GM18508 (cell line): ENCODE measurements at regions not wholly inside any gene's neighbourhood (a gene's known extent, or its start where the extent isn't known, plus 50 kb on each side); places are given as distances from the start of the nearest gene placed in this dataset.

Experiments used
- ATAC-seq: cut with Tn5 transposase; IDR thresholded peaks from one replicate; pipeline ENCODE4 v1.9.1; 2021; ENCODE audit warnings: moderate number of reproducible peaks; ENCODE audit not compliant: insufficient read depth, unreplicated experiment

DNA sequence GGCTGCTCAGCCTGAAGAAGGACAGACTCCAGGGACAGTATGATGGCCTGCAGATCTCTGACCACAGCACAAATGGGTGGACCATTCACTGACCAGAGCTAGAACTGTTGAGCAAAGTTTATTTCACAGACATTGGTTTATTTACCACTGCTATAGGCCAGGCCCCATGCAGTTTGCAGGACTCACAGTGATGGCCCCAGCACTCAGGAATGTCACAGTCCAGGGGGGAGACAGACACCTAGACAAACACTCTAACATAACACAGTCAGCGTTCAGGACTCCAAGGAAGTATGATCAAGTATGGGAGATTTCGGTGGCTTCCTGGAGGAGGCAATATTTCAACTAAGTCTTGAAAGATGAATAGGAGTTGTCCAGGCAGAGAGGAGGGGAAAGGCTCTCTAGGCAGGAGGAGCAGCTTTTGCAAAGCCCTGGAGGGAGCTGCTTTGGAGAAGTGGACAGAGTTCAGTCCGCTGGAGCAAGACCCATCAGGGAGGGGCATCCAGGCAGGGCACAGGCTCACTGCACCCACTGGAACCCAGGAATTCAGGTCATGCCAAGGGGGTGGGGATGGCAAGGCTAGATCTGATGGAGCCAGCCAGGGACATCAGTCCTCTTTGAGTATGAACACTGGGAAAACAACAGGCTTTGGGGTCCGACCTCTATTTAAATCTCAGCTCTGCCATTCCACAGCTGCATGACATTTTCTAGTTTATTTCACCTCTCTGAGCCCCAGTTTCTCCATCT, 454.3 kb downstream of the MATN1 start:
- ATAC-seq: no peak

DNA sequence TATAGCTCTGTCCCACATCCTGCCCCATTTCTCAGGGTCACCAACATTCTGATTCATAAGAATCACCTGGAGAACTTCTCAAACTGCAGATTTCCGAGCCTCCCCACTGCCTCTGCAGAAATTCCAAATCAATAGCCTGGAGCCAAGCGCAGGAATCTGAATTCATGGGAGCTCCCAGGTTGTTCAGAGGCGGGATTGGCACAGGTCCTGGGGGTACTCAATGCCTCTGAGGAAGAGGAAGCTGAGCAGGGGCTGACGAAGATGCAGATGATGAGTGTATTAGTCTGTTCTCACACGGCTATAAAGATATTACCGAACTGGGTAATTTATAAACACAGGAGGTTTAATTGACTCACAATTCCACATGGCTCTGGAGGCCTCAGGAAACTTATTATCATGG, 455.5 kb downstream of the MATN1 start:
- ATAC-seq: no peak

DNA sequence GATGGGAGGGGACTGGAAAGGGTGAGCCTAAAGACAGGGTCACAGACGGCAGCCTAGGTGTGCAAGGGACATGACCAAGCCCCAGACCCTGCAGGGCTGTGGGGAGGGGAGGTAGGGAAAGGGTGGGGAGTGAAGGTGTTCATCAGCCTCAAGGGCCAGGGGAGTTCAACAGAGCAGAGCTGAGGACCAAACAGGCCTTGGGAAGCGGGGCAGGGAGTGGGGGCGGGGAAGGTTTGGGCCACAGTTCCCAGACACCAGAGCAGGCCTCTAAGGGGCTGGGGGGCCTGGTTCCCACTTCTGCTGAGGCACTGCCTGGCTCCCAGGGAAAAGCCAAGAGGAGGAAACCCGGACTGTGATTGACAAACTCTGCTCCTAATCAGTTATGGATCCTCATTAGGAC, 456.3 kb downstream of the MATN1 start:
- no peak for ATAC-seq

DNA sequence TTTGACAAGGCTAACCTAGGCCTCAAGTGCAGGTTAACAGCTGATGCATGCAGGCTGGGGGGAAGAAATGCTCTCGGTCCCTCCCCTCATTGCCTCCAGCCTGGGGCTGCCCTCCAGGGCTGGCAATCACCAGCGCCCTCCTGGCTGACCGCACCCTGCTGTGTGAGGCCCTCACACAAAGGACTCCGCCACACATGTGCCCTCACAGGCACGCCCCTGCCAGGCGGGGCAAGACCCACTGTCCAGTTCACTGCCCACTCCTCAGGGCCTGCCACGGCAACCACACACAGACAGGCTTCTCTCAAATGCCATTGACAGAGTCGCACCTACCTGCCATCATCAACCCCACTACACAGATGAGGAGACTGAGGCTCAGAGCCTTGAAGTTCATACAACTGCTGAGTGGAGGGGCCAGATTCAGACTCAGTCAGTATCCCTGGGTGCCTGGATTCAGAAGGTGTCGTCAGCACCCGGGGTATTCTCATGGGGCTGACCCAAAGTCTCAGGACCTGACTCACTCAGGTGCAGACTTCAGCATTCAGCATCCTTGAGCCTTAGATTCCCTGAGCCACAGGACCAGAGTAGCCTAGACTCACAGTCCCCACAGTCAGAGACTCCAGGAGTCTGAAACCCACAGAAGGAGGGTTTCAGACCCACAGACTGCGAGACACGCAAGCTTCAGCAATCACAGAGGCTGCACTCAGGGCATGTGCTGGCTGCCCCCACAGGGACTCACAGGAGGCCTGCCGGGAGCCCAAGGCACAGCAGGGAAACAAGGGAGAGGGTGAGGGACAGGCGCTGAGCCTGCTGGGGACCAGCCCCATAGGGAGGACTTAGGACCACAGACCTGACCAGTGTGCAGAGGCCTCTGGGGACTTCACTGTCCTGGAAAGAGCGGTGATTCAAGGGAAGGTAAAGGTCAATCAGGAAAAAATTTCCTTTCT, 458.0 kb downstream of the MATN1 start:
- no peak for ATAC-seq

DNA sequence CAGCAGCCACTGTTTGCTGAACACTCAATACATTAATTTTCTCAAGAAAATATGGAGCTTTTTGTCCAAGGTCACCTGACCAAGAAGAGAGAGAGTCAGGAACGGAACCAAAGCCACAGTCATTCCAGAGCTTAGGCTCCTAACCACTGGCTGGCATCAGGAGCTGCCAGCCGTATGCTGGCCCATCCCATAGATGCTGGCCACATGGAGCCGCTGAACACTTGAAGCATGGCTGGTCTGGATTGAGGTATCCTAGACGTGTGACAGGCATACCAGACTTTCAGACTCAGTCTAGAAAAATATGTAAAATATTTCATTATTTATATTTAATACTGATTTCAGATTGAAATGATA, 458.7 kb downstream of the MATN1 start:
- ATAC-seq: no peak

DNA sequence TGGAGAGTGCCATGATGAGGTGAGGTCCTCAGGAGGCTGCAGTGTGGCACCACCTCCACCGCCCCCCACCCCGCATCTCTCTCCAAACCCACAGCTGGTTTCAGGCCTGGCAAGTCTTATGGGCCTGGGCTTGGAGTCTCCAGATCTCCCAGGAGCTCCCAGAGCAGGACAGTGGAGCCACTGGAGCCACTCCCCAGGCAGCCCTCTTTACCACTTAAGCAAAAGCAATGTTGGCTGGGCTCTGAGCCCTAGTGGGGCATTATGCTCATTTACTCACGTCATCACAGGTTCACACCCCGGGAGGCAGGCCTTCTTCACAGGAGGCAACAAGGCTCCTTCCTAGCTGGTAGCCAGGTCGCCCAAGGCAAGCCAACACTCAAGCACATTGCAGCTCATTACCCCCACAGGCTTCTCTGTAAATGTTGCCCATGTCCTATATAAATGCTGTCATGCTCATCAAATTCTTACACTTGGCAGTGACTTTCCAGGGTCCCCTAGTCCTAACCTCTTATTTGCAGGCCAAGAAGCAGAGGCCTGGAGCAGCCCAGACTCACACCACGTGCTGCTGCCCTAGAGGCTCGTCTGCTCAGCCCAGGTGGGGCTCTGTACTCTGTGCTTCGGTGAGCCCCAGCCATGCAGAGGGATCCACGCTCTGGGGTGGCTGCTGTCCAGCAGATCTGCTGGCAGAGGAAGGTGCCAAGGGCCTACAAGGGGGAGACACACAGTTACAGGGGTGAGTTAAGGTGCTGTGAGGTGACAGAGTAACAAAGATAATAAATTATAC, 459.3 kb downstream of the MATN1 start:
- no peak for ATAC-seq

DNA sequence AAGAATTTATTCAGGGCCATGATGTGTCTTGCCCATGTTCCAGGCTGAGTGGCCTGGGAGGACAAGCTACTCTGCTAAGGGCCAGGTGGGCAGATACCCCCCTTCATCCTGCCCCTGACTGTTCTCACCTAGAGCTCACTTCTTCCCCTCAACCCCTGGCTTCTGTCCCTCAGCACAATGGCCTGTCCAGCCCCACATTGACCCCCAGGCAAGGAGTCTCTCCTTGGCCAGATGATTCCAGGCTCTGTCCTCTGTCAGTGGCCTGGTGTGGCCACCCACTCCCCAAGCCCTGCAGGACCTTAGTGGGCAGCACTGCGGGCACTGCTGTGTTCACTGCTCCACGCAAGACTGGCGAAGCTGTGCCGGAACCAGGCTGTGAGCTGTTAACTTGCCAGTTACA, 460.0 kb downstream of the MATN1 start:
- no peak for ATAC-seq

DNA sequence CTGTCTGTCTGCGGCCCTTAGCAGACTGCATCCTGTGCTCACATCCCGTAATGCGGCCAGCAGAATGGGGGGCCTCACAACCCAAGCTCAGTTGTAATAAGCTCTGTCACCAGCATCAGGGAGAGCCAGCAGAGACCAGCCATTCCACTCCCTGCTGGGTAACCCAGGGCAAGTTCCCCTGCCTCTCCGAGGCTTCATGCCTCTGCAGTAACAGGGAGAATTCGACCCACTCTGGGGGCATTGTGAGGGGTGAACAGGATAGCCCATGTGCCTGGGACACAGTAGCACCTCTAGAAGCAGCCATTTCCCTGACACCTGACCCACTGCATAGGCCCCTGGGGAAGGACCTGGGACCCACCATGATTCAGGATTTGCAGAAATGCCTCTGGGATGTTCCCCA, 461.2 kb downstream of the MATN1 start:
- ATAC-seq: no peak

DNA sequence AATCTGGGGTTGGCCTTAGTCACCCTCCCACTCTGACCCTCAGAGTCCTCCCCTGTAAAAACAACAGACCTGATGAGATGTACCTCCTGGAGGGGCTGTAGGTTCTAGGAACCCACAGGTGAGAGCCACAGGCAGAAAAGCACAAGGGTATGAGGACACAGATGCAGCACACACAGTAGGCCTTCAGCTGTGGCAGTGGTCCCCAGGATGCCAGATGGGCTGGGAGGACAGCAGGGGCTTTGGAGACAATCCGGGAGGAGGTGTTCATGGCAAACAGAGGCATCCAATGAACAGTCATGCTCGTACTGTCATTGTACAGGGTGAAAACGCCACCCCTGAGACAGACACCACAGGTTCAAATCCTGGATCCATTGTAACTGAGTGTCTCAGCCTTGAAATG, 463.1 kb downstream of the MATN1 start:
- ATAC-seq: no peak

DNA sequence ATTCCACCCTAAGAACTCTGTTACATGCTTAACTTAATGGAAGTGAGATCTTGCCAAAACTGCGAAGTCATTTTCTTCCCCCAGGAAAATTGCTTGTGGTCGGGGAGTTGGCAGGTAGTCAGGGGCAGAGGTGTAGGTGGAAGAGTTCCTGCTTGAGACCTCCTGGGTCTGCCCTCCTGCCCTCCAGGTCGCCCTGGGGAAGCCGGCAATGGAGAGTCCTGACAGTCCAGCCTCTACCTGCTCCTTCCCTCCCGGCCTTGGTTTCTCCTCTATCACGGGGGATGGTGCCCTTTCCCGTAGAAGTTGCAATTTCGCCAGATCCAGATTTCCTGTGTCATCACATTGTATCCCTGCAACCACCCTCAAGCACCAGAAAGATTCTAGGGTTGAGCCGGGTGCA, 463.8 kb downstream of the MATN1 start:
- no peak for ATAC-seq

DNA sequence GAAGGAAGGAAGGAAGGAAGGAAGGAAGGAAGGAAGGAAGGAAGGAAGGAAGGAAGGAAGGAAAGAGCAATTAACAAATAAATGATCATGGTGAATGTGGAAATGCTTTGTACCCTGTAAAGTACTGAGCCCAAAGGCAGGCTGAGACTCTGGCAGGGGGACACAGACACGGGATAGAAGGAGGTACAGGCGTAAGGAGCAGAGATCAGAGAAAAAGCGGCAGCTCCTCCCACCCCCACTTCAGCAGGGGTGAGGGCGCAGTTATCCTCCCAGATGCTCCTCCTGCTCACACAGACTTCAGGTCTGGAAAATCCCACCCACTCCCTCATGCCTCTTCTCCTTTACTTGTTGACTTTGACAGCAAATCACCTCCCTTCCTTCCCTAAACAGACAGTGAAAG, 464.5 kb downstream of the MATN1 start:
- ATAC-seq: no peak

DNA sequence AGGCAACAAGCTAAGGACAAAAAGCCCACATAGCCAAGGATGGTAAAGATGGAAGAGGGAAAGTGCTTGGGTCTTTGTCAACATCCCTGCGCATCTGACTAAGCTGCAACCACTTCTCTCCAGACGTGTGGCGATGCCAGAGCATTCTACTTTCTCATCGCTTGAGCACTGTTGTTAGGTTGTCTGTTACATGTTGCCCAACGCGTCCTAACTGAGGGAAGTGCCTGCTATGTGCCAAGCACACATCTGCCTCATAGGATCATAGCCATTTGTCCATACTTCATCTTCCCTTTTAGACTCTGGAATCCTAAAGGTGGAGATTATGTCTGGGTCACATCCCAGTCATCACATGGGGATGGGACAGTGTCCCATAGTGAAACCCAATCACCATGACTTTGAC, 464.9 kb downstream of the MATN1 start:
- no peak for ATAC-seq

DNA sequence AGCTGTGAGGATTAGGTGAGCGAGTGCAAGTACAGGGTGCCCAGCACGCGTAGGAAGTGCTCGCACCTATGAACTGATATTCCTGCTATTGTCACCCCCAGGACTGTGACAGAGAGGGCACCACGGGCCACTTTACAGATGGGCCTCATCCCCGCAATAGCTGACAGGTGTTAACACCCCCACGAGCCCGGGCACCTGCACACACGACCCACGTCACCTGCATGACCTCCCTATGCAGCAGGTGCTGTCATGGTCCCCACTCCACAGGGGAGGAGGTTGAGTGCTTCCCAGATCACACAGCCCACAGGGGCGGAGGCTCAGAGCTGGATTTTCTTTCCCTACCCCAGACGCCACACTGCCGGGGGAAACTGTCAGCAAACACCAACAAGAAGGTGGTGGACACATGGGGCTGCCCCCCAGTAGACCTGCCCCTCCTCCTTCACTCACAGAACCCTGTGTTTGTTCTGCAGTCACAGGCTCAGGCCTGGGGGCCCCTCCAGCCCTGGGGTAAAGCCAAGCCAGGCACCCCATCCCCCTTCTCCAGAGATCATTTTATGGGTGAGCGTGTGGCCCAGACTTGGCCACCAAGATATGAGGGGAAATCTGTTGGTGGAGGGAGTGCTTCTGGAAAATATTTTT, 465.5 kb downstream of the MATN1 start:
- ATAC-seq: no peak

DNA sequence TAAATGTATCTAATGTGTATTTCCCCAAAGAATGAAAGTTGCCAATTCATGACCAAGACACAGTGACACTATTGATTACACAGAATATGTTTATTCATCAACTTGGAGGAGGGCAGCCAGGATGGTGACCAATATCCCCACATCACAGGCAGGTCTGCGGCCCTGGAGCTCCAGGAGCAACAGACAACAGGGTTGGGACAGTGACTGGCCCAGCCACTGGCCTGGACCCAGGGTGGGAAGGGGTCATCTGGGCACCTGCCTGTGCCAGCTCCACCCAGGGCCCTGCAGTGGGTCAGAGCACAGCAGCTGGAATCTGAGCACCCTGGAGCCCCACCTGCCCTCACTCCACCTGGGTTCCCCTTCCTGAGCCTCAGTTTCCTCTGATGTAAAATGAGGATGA, 466.1 kb downstream of the MATN1 start:
- no peak for ATAC-seq

DNA sequence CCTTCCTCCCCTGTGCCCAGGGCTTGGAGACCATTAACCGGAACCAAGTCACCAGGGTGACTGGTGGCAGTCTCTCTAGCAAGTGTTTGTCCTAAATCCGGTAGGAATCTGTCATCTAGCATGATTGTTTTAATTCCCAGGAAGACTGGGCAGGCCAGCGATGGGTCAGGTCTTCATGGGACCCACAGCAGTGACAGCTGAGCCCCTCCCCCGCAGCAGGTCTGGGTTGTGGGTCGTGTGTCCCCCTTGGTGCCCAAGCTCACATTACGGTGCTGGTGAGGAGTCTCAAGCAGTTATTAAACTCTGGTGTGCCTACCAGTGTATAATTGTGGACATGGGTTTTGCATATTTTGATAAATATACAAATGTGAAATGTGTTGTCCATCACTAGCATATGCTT, 466.5 kb downstream of the MATN1 start:
- no peak for ATAC-seq

DNA sequence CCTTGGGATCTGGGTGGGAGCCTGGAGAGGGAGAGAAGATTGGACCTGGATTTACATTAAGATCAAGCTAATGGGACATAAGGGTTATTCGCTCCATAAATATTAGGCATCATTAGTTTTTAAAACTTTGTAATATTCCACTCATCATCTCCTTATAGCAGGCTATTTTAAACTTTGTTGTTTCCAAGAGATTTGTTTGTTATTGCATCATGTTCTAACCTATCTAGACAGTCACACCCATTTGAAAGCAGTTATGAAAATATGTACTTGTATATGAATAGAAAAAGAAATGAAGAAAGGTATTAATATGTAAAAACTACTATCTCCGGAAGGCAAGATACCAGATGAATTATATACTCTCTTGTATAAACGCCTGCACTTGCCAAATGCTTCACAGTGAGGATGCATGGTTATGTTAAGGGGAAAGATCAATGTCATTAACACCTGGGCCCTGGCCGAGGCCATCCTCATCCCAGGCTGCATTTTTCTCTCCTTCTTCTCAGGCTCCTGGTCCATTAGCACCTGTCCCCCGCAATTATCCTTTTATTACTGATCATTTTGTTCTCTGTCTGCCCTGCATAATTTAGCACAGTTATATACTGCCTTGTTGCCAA, 468.2 kb downstream of the MATN1 start:
- no peak for ATAC-seq

DNA sequence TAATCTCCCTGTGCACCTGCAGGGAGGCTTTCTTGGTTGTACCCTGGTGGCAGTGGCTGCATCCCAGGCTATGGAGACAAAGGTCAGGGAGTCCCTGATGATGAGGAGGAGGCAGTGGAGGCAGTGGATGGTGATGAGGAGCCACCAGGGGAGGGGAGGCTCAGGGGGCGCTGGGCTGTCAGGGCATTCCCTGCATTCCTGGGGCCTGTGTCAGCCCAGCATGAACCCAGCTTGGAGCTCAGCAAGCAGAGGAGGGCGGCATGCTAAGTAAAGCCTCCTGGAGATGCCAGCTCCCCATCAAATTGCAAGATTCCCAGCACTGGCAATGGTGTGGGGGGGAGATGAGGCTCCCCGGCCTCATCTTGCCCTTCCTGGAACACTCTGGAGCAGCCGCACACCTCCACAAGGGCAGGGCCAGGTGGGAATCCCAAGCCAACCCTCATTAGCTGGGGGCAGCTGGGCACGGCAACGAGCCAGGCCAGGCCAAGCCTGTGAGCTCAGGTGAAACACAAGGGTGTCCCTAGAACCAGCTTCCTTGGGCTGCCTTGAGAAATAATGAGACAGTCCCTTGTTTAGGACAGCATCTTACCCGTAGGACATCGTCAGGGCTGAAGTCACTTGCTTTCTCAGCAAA, 469.5 kb downstream of the MATN1 start:
- no peak for ATAC-seq

DNA sequence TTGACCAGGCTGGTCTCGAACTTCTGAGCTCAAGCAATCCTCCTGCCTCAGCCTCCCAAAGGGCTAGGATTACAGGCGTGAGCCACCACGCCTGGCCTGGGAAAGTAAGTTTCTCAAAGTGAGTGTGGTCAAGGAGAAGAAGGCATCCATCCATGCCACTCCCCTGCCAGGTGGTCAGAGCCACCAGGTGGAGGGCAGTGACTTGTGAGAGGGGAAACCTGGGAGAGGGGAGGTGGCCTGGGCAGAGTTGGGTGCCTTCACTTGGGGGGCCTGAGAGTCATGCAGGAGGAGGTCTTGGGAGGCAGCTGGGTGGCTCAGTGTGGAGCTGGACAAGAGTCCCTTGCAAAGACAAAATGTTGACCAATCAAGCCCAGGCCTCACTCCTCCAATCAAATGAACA, 470.0 kb downstream of the MATN1 start:
- no peak for ATAC-seq

DNA sequence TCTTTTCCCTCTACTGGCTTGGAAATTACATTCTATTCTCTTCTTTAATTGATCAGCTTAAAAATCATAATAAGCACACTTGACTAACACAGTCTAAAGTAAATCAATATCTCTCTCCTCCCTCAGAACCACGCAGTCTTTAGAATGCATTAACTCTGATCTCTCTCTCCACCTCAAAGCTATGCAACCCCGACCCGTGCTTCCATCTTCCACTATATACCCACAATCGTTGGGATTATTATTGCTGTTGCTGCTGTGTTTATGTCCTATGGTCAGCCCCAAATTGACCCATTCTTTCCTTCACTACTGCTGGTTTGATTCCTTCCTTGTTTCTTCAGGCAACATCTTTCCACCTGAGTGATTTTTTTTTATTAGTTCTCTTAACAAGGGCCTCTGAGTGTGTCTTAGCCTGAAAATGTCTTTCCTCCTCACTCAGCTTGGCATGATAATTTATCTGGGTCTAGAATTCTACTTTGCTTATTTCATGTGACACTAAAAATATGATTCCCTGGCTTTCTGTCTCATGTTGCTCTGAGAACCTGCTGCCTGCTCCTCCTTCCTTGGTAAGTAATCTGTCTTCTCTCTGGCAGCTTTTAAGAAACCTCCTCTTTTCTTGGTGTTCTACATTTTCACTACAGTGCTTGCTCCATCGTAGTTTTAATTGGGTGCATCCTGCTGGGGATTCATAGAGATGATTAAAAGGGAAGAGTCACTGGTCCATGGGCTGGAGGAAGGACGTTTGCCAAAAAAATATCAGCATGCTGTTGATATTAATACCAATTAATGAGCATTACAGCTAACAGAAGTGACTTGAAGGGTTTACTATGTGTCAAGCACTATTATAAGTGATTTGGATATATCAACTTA, 472.2 kb downstream of the MATN1 start:
- ATAC-seq: no peak
